Osteoblast (primary cell): ENCODE measurements at regions not wholly inside any gene's neighbourhood (a gene's known extent, or its start where the extent isn't known, plus 50 kb on each side); places are given as distances from the start of the nearest gene placed in this dataset.

Source experiments
- DNase-seq: peaks from one replicate; pipeline ENCODE4 v3.0.0; 2011; ENCODE audit warnings: low spot score, mixed read lengths; ENCODE audit not compliant: insufficient read length; ENCODE audit errors: missing footprints
- H2AFZ ChIP-seq: 2 replicates; pipeline ENCODE4 v1.6.0; 2011; ENCODE audit warnings: mild to moderate bottlenecking, low read length
- H3K27ac ChIP-seq: 2 replicates; pipeline ENCODE4 v1.5.1; 2011; ENCODE audit warnings: mild to moderate bottlenecking, low read depth, low read length, moderate library complexity
- H3K27me3 ChIP-seq: 2 replicates; pipeline ENCODE4 v1.6.0; 2012; ENCODE audit warnings: mild to moderate bottlenecking, control low read depth, inconsistent platforms, low read length, moderate library complexity; ENCODE audit not compliant: insufficient read depth
- H3K36me3 ChIP-seq: 2 replicates; pipeline ENCODE4 v1.5.1; 2011; ENCODE audit warnings: mild to moderate bottlenecking, low read length, control low read depth, moderate library complexity; ENCODE audit not compliant: insufficient read depth
- H3K4me1 ChIP-seq: 2 replicates; pipeline ENCODE4 v1.5.1; 2011; ENCODE audit warnings: mild to moderate bottlenecking, low read length, control low read depth, moderate library complexity; ENCODE audit not compliant: insufficient read depth
- H3K4me2 ChIP-seq: 2 replicates; pipeline ENCODE4 v1.6.0; 2011; ENCODE audit warnings: mild to moderate bottlenecking, low read length; ENCODE audit not compliant: insufficient read depth
- H3K4me3 ChIP-seq: fragments of 200-600 bp; sonication (generic); 3 replicates; pipeline ENCODE4 v1.5.1; 2012; ENCODE audit warnings: mild to moderate bottlenecking, low read length, inconsistent platforms; ENCODE audit not compliant: insufficient read depth
- H3K79me2 ChIP-seq: 2 replicates; pipeline ENCODE4 v1.6.0; 2012; ENCODE audit warnings: mild to moderate bottlenecking, low read length, control low read depth, inconsistent platforms; ENCODE audit not compliant: insufficient read depth
- H3K9me3 ChIP-seq: 2 replicates; pipeline ENCODE4 v1.5.1; 2011; ENCODE audit warnings: low read depth, low read length, control low read depth
- H4K20me1 ChIP-seq: 2 replicates; pipeline ENCODE4 v1.6.0; 2012; ENCODE audit warnings: mild to moderate bottlenecking, low read length, control low read depth; ENCODE audit not compliant: insufficient read depth
- CTCF ChIP-seq: IDR thresholded peaks from 2 replicates; pipeline ENCODE4 v1.5.1; 2011; ENCODE audit warnings: mild to moderate bottlenecking, low read depth, low read length, moderate library complexity; ENCODE audit errors: extremely low read depth

- Histone ChIP-seq H3K27me3 (no peaks in the 10 kb centered on the region), H2AFZ (no peak overlapping the region), H4K20me1 (no peaks in the 10 kb centered on the region), H3K27ac (no peak overlapping the region), H3K9me3 (peaks cover 7% of the 10 kb centered on the region), H3K4me3 (no peak overlapping the region), H3K79me2 (no peaks in the 10 kb centered on the region), H3K4me1 (no peaks in the 10 kb centered on the region), H3K4me2 (no peak overlapping the region), H3K36me3 (no peaks in the 10 kb centered on the region)
- no peak for TF ChIP-seq CTCF
- DNase-seq, result no peak
Measured at GRCh38 chr4:58644549-58644948, 1534.4 kb upstream of the IGFBP7 start.

GRCh38 chr4:58636381-58636780 is 1526.2 kb upstream of the IGFBP7 start:
- Histone ChIP-seq H3K36me3 (no peaks in the 10 kb centered on the region), H3K4me3 (no peak overlapping the region), H2AFZ (no peak overlapping the region), H3K9me3 (peaks cover 5% of the 10 kb centered on the region), H3K27ac (no peak overlapping the region), H3K4me2 (no peak overlapping the region), H3K4me1 (no peaks in the 10 kb centered on the region), H3K79me2 (no peaks in the 10 kb centered on the region), H4K20me1 (no peaks in the 10 kb centered on the region), H3K27me3 (no peaks in the 10 kb centered on the region)
- no peak for DNase-seq
- no peak for TF ChIP-seq CTCF

- TF ChIP-seq CTCF, result no peak
- H3K4me2 ChIP-seq, result no peak overlapping the region
- no peak for DNase-seq
- no peaks in the 10 kb centered on the region for H3K4me1 ChIP-seq
- no peaks in the 10 kb centered on the region for H3K79me2 ChIP-seq
- H3K4me3 ChIP-seq, result no peak overlapping the region
- H3K36me3 ChIP-seq, result no peaks in the 10 kb centered on the region
- H3K27me3 ChIP-seq, result no peaks in the 10 kb centered on the region
- H4K20me1 ChIP-seq, result no peaks in the 10 kb centered on the region
- H3K27ac ChIP-seq, result no peak overlapping the region
- H2AFZ ChIP-seq, result no peak overlapping the region
- no peaks in the 10 kb centered on the region for H3K9me3 ChIP-seq
Measured at GRCh38 chr4:58617226-58617625, 1507.0 kb upstream of the IGFBP7 start.

GRCh38 chr4:58611012-58611411 is 1500.8 kb upstream of the IGFBP7 start:
- Histone ChIP-seq H3K4me2 (no peak overlapping the region), H3K4me3 (no peak overlapping the region), H2AFZ (no peak overlapping the region), H4K20me1 (no peaks in the 10 kb centered on the region), H3K27me3 (no peaks in the 10 kb centered on the region), H3K4me1 (no peaks in the 10 kb centered on the region), H3K27ac (no peak overlapping the region), H3K79me2 (no peaks in the 10 kb centered on the region), H3K9me3 (no peaks in the 10 kb centered on the region), H3K36me3 (no peaks in the 10 kb centered on the region)
- TF ChIP-seq CTCF, result no peak
- no peak for DNase-seq
